Thoracic aorta (tissue), 2 donors: ENCODE measurements at regions not wholly inside any gene's neighbourhood (a gene's known extent, or its start where the extent isn't known, plus 50 kb on each side); places are given as distances from the start of the nearest gene placed in this dataset.
"Not testable (repeated sequence)": the region's sequence is repeated elsewhere in the genome, so short reads cannot be mapped to it uniquely, and the experiment has no call there.

Source experiments
- ATAC-seq: fragments of 150-250 bp; one replicate; pipeline ENCODE4 v1.8.0; 2017; ENCODE audit warnings: low read depth; ENCODE audit not compliant: insufficient number of reproducible peaks, low FRiP score
- DNase-seq: peaks from one replicate; pipeline ENCODE4 v3.0.0-alpha.2; 2020; ENCODE audit warnings: low spot score
- H3K27ac ChIP-seq, 2 donors: fragments of 200-600 bp; sonication (generic); 1 replicate in 1 of 2; 2 replicates in 1 of 2; pipeline ENCODE4 v1.5.1; 2016; ENCODE audit warnings: mild to moderate bottlenecking in 2 of 2, moderate library complexity in 2 of 2
- H3K27me3 ChIP-seq: fragments of 200-600 bp; sonication (generic); replicated peaks from 2 replicates; pipeline ENCODE4 v1.6.0; 2016; ENCODE audit warnings: mild to moderate bottlenecking; ENCODE audit not compliant: insufficient read depth
- H3K36me3 ChIP-seq: fragments of 200-600 bp; sonication (generic); one replicate; pipeline ENCODE4 v1.5.1; 2016
- H3K4me1 ChIP-seq, 2 donors: fragments of 200-600 bp; sonication (generic); 1 replicate in 1 of 2; 2 replicates in 1 of 2; pipeline versions ENCODE4 v1.5.1 to v1.6.0; 2016; ENCODE audit warnings: low read depth in 2 of 2, mild to moderate bottlenecking in 1 of 2; ENCODE audit not compliant: control insufficient read depth in 1 of 2
- H3K4me3 ChIP-seq: fragments of 200-600 bp; sonication (generic); 2 replicates; pipeline ENCODE4 v1.5.1; 2016; ENCODE audit warnings: mild to moderate bottlenecking
- H3K9me3 ChIP-seq: fragments of 200-600 bp; sonication (generic); 2 replicates; pipeline ENCODE4 v1.5.1; 2016
- TF ChIP-seq, protein P1 (sequence below): fragments of 200-600 bp; sonication (generic); IDR thresholded peaks from one replicate; pipeline ENCODE4 v1.5.1; 2019; ENCODE audit warnings: antibody characterized with exemption

DNA sequence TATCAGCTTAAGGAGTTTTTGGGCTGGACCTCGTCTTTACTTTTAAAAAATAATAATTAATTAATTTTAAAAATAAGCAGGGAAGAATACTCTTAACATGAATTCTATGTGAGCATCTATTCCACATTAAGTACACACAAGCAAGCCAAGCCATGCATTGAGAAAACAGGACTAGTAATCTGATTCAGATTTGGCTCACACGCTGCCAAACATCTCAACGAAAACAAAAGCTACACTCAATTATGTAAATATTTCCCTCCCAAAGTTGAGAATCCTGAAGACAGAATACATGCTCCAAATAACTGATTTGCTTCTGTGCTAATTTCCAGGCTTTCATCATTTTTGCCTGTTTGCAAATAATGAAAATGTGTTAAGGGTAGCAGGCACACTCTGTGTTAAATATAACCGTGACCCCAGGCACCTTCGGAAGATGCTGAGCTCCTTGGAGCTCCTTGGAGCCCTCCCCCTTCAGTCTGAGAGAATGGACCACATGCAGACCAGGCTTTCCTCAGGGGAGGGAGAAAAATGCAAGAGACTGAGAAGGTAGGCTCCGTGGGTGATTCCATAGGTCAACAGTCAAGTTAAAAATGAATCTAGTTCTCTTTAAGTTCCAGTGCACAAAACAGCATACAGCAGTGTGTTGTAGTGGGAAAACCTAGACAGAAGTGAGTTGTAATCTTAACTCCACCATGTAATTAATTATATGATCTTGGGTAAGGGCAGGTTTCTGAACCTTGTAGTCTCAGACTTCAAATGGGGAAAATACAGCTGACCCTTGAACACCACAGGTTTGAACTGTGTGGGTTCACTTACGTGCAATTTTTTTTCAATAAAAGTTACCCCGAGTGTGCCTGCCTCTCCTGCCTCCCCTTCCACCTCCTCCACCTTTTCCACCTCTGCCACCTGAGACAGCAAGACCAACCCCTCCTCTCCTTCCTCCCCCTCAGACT is 161.3 kb upstream of the RREB1 start:
- Histone ChIP-seq H3K4me3 (no peak overlapping the region), H3K4me1 (no peaks in the 10 kb centered on the region), H3K27ac (no peak overlapping the region), H3K9me3 (no peaks in the 10 kb centered on the region), H3K27me3 (no peaks in the 10 kb centered on the region), H3K36me3 (no peaks in the 10 kb centered on the region)
- TF ChIP-seq, protein P1, sequence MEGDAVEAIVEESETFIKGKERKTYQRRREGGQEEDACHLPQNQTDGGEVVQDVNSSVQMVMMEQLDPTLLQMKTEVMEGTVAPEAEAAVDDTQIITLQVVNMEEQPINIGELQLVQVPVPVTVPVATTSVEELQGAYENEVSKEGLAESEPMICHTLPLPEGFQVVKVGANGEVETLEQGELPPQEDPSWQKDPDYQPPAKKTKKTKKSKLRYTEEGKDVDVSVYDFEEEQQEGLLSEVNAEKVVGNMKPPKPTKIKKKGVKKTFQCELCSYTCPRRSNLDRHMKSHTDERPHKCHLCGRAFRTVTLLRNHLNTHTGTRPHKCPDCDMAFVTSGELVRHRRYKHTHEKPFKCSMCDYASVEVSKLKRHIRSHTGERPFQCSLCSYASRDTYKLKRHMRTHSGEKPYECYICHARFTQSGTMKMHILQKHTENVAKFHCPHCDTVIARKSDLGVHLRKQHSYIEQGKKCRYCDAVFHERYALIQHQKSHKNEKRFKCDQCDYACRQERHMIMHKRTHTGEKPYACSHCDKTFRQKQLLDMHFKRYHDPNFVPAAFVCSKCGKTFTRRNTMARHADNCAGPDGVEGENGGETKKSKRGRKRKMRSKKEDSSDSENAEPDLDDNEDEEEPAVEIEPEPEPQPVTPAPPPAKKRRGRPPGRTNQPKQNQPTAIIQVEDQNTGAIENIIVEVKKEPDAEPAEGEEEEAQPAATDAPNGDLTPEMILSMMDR, result no peak
- ATAC-seq, result no peak
- DNase-seq, result no peak

DNA sequence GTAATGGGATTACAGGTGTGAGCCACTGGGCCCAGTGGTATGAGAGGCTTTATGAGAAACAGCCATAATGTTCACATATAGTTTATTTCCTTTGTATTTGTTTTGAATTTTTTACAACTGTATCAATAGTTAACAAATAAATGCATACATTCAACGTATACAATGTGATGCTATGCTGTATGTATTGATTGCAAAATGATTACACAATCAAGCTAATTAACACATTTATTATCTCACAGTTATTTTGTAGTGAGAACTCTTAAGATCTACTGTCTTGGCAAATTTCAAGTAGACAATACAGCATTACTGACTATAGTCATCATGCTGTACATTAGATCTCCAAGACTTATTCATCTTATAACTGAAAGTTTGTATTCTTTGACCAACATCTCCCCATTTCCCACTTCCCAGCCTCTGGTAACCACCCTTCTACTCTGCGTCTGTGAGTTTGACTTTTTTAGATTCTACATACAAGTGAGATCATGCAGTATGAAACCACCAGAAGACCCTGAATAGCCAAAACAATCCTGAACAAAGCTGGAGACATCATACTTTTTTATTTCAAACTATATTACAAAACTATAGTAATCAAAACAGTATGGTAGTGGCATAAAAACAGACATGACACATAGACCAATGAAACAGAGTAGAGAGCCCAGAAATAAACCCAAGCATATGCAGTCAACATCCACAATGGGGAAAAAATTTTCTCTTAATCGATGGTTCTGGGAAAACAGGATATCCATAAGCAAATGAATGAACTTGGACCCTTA is 157.2 kb upstream of the RREB1 start:
- Histone ChIP-seq H3K4me1 (no peaks in the 10 kb centered on the region), H3K9me3 (no peaks in the 10 kb centered on the region), H3K27ac (no peak overlapping the region), H3K27me3 (no peaks in the 10 kb centered on the region), H3K36me3 (no peaks in the 10 kb centered on the region), H3K4me3 (no peak overlapping the region)
- no peak for DNase-seq
- ATAC-seq, result no peak
- TF ChIP-seq, protein P1, result no peak

DNA sequence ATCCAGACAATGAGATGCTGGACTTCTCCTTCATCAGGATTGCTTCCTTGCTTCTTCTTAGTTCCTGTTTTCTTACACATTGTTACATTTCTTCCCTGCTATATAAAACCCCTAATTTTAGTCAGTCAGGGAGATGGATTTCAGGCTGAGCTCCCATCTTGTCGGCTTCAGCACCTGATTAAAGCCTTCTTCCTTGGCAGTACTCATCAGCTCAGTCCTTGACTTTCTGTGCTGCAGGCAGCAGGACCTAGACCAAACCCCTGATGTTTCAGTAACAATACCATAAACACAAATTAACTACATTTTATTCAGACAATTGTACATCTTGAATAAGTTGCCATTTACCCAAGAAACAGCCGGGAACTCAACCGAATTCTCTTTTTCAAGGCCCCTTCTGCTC is 156.4 kb upstream of the RREB1 start:
- Histone ChIP-seq H3K9me3 (no peaks in the 10 kb centered on the region), H3K27me3 (no peaks in the 10 kb centered on the region), H3K4me1 (no peaks in the 10 kb centered on the region), H3K27ac (no peak overlapping the region), H3K4me3 (no peak overlapping the region), H3K36me3 (no peaks in the 10 kb centered on the region)
- DNase-seq (no peak), ATAC-seq (no peak)
- TF ChIP-seq, protein P1, result no peak

DNA sequence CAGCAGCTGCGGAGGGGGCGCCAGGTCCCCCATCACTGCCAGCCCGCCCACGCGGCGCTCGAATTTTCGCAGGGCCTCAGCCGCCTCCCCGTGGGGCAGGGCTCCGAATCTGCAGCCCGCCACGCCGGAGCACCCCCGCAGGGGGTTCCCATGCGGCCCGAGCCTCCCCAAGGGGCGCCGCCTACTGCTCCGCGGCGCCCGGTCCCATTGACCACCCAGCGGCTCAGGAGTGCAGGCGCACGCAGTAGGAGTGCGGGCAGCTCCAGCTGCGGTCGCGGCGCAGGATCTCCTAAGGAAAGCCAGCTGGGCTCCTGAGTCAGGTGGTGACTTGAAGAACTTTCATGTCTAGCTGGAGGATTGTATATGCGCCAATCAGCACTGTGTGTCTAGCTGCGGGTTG is 155.3 kb upstream of the RREB1 start:
- TF ChIP-seq, protein P1, result no peak
- Histone ChIP-seq H3K4me1 (no peaks in the 10 kb centered on the region), H3K9me3 (no peaks in the 10 kb centered on the region), H3K4me3 (no peak overlapping the region), H3K27me3 (no peaks in the 10 kb centered on the region), H3K27ac (no peak overlapping the region), H3K36me3 (no peaks in the 10 kb centered on the region)
- ATAC-seq (no peak), DNase-seq (no peak)

DNA sequence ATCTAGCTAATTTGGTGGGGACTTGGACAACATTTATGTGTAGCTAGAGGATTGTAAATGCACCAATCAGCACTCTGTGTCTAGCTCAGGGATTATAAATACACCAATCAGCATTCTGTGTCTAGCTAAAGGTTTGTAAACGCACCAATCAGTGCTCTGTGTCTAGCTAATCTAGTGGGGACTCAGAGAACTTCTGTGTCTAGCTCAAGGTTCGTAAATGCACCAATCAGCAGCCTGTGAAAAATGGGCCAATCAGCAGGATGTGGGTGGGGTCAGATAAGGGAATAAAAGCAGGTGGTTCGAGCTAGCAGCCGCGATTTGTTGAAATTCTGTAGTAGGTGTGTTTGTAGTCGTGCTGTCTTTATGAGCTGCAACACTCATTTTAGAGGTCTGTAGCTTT is 154.8 kb upstream of the RREB1 start:
- H3K27me3 ChIP-seq, ATAC-seq, DNase-seq, H3K4me1 ChIP-seq, H3K9me3 ChIP-seq, H3K27ac ChIP-seq, H3K36me3 ChIP-seq, H3K4me3 ChIP-seq: not testable (repeated sequence)
